ENCODE measurements at regions not wholly inside any gene's neighbourhood (a gene's known extent, or its start where the extent isn't known, plus 50 kb on each side); places are given as distances from the start of the nearest gene placed in this dataset.

DNA sequence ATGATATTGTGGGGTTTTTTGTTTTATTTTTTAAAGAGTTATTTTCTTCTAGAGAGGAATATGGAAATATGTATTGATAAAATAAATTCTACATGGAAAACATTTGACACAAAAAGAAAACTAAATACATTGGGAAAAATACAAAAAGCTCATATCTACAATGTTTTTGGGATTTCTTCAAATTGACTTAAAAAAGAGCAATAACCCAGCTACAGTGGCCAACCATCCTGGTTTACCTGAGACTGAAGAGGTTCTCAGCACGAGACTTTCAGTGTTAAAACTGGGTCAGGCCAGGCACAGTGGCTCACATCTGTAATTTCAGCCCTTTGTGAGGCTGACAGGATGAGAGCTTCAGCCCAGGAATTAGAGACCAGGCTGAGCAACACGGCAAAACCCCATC lies 56.7 kb upstream of the MYCN start:
- no peak overlapping the region for H3K4me3 ChIP-seq (ENCODE audit: control insufficient read depth, low read depth, low read length)
- no peak for DNase-seq (ENCODE audit: low read depth)
- TF ChIP-seq CTCF (conservative IDR thresholded peaks at IDR 0.05; ENCODE audit: control insufficient read depth, insufficient read depth, low read depth, low read length), result no peak

DNA sequence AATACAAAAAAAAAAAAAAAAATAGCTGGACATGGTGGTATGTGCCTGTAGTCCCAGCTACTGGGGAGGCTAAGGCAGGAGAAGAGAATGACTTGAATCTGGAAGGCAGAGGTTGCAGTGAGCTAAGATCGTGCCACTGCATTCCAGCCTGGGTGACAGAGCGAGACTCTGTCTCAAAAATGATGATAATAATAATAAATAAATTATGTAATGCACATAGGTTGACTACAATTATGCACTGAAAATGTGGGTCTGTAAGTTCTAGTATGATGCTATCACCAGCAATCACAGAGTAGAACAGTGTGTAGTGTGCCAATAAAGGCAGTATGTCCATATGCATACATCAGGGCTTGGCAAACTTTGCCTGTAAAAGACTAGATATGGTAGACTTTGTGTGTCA lies 55.6 kb upstream of the MYCN start:
- H3K4me3 ChIP-seq (ENCODE audit: control insufficient read depth, low read depth, low read length), result no peak overlapping the region
- DNase-seq (ENCODE audit: low read depth), result no peak

GRCh38 chr2:15886231-15886630 lies 54.1 kb upstream of the MYCN start:
- H3K4me3 ChIP-seq (ENCODE audit: control insufficient read depth, low read depth, low read length), result no peak overlapping the region
- DNase-seq (ENCODE audit: low read depth), result no peak
- no peak for TF ChIP-seq CTCF (conservative IDR thresholded peaks at IDR 0.05; ENCODE audit: control insufficient read depth, insufficient read depth, low read depth, low read length)

More for the DNA sequence above, 55.6 kb upstream of the MYCN start:
- no peak for TF ChIP-seq CTCF (conservative IDR thresholded peaks at IDR 0.05; ENCODE audit: control insufficient read depth, insufficient read depth, low read depth, low read length)

- DNase-seq (ENCODE audit: low read depth), result no peak
- H3K4me3 ChIP-seq (ENCODE audit: control insufficient read depth, low read depth, low read length), result no peak overlapping the region
- TF ChIP-seq CTCF (conservative IDR thresholded peaks at IDR 0.05; ENCODE audit: control insufficient read depth, insufficient read depth, low read depth, low read length), result no peak
Observed at GRCh38 chr2:15889442-15890123, 50.8 kb upstream of the MYCN start.

- no peak for DNase-seq (ENCODE audit: low read depth)
- H3K4me3 ChIP-seq (ENCODE audit: control insufficient read depth, low read depth, low read length), result no peak overlapping the region
- TF ChIP-seq CTCF (conservative IDR thresholded peaks at IDR 0.05; ENCODE audit: control insufficient read depth, insufficient read depth, low read depth, low read length), result no peak
Observed at GRCh38 chr2:15890124-15890754, 50.1 kb upstream of the MYCN start.
